ENCODE measurements at regions not wholly inside any gene's neighbourhood (a gene's known extent, or its start where the extent isn't known, plus 50 kb on each side); places are given as distances from the start of the nearest gene placed in this dataset.
"Not testable (repeated sequence)": the region's sequence is repeated elsewhere in the genome, so short reads cannot be mapped to it uniquely, and the experiment has no call there.

- no peak for DNase-seq
Observed at GRCh38 chr18:1499265-1499664, 594.6 kb downstream of the ADCYAP1 start.

GRCh38 chr18:1503847-1504246, 599.2 kb downstream of the ADCYAP1 start:
- no peak for DNase-seq

GRCh38 chr18:1505856-1506255, 601.2 kb downstream of the ADCYAP1 start:
- no peak for DNase-seq

- no peak for DNase-seq
Observed at GRCh38 chr18:1510542-1511179, 606.0 kb downstream of the ADCYAP1 start.

GRCh38 chr18:1511619-1512311, 607.1 kb downstream of the ADCYAP1 start:
- DNase-seq: no peak

- DNase-seq: no peak
Observed at GRCh38 chr18:1513519-1513918, 608.8 kb downstream of the ADCYAP1 start.

GRCh38 chr18:1521588-1522248, 617.0 kb downstream of the ADCYAP1 start:
- not testable (repeated sequence) for DNase-seq

- DNase-seq: no peak
Observed at GRCh38 chr18:1522249-1522615, 617.6 kb downstream of the ADCYAP1 start.

GRCh38 chr18:1526991-1527390, 622.3 kb downstream of the ADCYAP1 start:
- DNase-seq: no peak

- no peak for DNase-seq
Observed at GRCh38 chr18:1527805-1528204, 623.1 kb downstream of the ADCYAP1 start.

GRCh38 chr18:1528447-1528846, 623.8 kb downstream of the ADCYAP1 start:
- no peak for DNase-seq

GRCh38 chr18:1528964-1529509, 624.4 kb downstream of the ADCYAP1 start:
- no peak for DNase-seq

GRCh38 chr18:1530650-1531049, 626.0 kb downstream of the ADCYAP1 start:
- DNase-seq: no peak

- DNase-seq: no peak
Observed at GRCh38 chr18:1539276-1539675, 634.6 kb downstream of the ADCYAP1 start.

- no peak for DNase-seq
Observed at GRCh38 chr18:1541478-1541877, 636.8 kb downstream of the ADCYAP1 start.

- no peak for DNase-seq
Observed at GRCh38 chr18:1542230-1542774, 637.6 kb downstream of the ADCYAP1 start.

GRCh38 chr18:1544016-1544415, 639.3 kb downstream of the ADCYAP1 start:
- DNase-seq: no peak

GRCh38 chr18:1557711-1558110, 653.0 kb downstream of the ADCYAP1 start:
- DNase-seq: not testable (repeated sequence)

GRCh38 chr18:1559563-1559962, 654.9 kb downstream of the ADCYAP1 start:
- DNase-seq: no peak

GRCh38 chr18:1564793-1565192, 660.1 kb downstream of the ADCYAP1 start:
- no peak for DNase-seq

GRCh38 chr18:1571206-1571605, 666.5 kb downstream of the ADCYAP1 start:
- DNase-seq: no peak

GRCh38 chr18:1573732-1574131, 669.1 kb downstream of the ADCYAP1 start:
- DNase-seq: no peak

GRCh38 chr18:1575084-1575483, 670.4 kb downstream of the ADCYAP1 start:
- no peak for DNase-seq

- DNase-seq: no peak
Observed at GRCh38 chr18:1578505-1578904, 673.8 kb downstream of the ADCYAP1 start.

All from right forelimb (tissue), 1 donor.